HEK293T (cell line): ENCODE measurements at regions not wholly inside any gene's neighbourhood (a gene's known extent, or its start where the extent isn't known, plus 50 kb on each side); places are given as distances from the start of the nearest gene placed in this dataset.

Source experiments
- BHLHE40 ChIP-seq: fragments of 450-650 bp; IDR thresholded peaks from 2 replicates; pipeline ENCODE4 v1.6.1; 2016; ENCODE audit warnings: mild to moderate bottlenecking, moderate library complexity, borderline replicate concordance
- FOXA1 ChIP-seq: fragments of 450-650 bp; IDR thresholded peaks from 2 replicates; pipeline ENCODE4 v1.6.1; 2016; ENCODE audit warnings: mild to moderate bottlenecking
- FOXM1 ChIP-seq: fragments of 450-650 bp; IDR thresholded peaks from 2 replicates; pipeline ENCODE4 v1.6.1; 2017; ENCODE audit warnings: mild to moderate bottlenecking, borderline replicate concordance
- HDGF ChIP-seq: fragments of 450-650 bp; IDR thresholded peaks from 2 replicates; pipeline ENCODE4 v1.6.1; 2017; ENCODE audit warnings: antibody characterized with exemption, borderline replicate concordance
- LEF1 ChIP-seq: fragments of 450-650 bp; IDR thresholded peaks from 2 replicates; pipeline ENCODE4 v1.6.1; 2017; ENCODE audit warnings: mild to moderate bottlenecking, borderline replicate concordance
- NFRKB ChIP-seq: fragments of 450-650 bp; IDR thresholded peaks from 2 replicates; pipeline ENCODE4 v1.6.1; 2016; ENCODE audit warnings: mild to moderate bottlenecking, moderate library complexity
- SP1 ChIP-seq: fragments of 450-650 bp; IDR thresholded peaks from 2 replicates; pipeline ENCODE4 v1.6.1; 2017
- TARDBP ChIP-seq: fragments of 450-650 bp; IDR thresholded peaks from 2 replicates; pipeline ENCODE4 v1.6.1; 2016
- ZNF384 ChIP-seq: fragments of 450-650 bp; IDR thresholded peaks from 2 replicates; pipeline ENCODE4 v1.6.1; 2016

DNA sequence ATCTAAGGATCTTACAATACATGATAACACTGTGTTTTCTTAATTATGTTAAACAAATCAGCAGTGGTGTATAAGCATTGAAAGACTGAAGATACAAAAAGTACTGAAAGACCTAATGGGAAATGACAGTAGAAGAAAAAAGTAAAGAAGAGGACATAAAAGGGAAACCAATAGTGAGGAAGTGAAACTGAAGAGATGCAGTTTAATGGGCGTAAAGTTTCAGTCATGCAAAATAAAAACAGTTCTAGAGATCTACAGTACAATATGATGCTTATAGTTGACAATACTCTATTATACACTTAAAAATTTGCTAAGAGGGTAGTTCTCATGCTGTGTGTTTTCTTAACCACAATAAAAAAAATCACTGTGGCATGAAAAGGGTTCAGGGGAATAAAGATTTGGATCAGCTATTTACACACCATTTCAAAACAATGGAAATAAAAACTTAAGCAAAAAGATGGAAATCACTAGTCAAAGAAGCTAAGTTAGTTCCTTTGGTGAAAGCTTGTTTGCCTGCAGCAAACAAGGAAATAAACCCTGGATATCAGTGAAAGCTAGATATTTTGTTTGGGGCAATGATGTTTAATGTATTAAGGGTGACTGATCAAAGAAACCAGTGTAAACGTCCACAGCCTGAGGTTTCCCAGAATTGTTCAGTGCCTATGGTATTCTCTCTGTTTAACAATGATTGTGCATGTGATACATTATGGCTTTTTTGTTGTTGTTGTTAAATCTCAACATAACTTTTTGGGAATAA lies 1160.8 kb upstream of the ADGRL2 start:
- no peak for TF ChIP-seq TARDBP
- TF ChIP-seq BHLHE40: no peak
- no peak for TF ChIP-seq FOXM1
- no peak for TF ChIP-seq FOXA1
- no peak for TF ChIP-seq NFRKB
- TF ChIP-seq HDGF: no peak
- TF ChIP-seq LEF1: no peak
- TF ChIP-seq SP1: no peak
- no peak for TF ChIP-seq ZNF384
